Left renal cortex interstitium (tissue), 4 donors: ENCODE measurements at regions not wholly inside any gene's neighbourhood (a gene's known extent, or its start where the extent isn't known, plus 50 kb on each side); places are given as distances from the start of the nearest gene placed in this dataset.
"Not testable (repeated sequence)": the region's sequence is repeated elsewhere in the genome, so short reads cannot be mapped to it uniquely, and the experiment has no call there.

ENCODE experiments used
- DNase-seq, 4 donors: peaks; one replicate each; pipeline ENCODE4 v3.0.0-alpha.2; 2013; ENCODE audit warnings: low read depth in 4 of 4, low spot score in 2 of 4, missing footprints in 1 of 4

DNA sequence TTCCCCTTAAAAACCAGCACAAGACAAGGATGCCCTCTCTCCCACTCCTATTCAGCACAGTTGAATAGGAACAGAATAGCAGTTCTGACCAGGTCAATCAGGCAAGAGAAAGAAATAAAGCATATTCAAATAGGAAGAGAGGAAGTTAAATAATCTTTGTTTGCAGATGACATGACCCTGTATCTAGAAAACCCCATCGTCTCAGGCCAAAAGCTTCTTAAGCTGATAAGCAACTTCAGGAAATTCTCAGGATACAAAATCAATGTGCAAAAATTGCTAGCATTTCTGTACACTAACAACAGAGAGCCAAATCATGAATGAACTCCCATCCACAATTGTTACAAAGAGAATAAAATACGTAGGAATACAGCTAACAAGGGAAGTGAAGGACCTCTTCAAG lies 394.1 kb upstream of the NFIA start:
- not testable (repeated sequence) for DNase-seq

DNA sequence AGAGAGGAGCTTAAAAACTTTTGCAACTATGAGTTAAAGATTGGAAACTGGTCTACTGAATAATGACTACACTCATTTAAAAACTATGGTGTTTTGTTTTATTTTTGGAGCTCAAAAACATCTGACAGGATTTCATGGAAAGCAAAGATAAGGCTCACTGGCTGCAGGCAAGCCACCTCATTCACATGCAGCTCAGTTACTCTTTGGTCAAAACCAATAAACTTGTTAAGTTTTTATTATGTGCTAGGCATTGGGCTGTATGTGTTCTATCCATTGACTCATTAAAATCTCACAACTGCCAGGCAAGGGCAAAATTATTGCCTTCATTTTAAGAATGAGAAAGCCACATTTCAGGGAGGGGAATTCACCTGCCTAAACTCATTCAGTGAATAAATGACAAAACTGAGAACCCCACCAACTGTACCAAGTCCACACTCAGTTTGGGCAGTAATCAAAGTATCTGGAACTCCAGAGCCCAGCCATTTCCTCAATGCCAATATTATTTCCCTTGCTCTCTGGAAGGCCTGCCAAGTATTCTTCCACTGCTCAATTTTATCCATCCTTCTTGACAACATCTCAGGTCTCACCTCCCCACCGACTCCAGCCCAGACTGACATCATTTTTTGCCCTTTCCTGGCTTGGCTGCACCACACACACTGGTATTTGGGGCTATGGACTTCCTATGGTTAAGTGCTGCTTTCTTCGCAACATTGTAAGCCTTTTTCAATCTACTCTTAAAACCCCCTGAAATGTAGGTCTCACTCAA lies 401.1 kb upstream of the NFIA start:
- DNase-seq, result no peak

- DNase-seq, result no peak
Observed at GRCh38 chr1:60679524-60680375, 402.6 kb upstream of the NFIA start.

GRCh38 chr1:60678802-60679201 lies 403.6 kb upstream of the NFIA start:
- no peak for DNase-seq

- DNase-seq, result no peak
Observed at GRCh38 chr1:60678391-60678790, 404.0 kb upstream of the NFIA start.

- DNase-seq, result no peak
Observed at GRCh38 chr1:60672449-60672848, 409.9 kb upstream of the NFIA start.

- DNase-seq, result peak in 1 of 4 donors; percentile 15
Observed at GRCh38 chr1:60670302-60670701, 412.1 kb upstream of the NFIA start.

DNA sequence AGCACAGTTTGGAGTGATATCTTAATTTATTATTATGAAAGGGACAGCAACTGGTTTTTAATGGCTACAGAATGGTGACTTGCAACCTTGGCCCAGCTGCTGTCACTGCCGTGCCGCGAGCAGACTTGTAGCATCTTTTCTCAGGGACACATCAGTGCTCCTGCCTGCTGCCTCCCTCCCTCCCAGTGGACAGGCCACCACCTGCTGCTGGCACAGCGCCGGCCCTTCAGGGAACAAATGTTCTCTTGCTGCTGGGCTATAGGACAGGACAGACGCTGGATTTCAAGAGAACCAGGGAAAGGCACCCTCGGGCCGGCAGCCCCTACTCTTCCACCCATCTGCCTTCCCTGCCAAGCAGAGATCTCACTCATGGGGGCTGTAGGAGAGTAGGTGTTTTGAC lies 413.8 kb upstream of the NFIA start:
- DNase-seq, result no peak

DNA sequence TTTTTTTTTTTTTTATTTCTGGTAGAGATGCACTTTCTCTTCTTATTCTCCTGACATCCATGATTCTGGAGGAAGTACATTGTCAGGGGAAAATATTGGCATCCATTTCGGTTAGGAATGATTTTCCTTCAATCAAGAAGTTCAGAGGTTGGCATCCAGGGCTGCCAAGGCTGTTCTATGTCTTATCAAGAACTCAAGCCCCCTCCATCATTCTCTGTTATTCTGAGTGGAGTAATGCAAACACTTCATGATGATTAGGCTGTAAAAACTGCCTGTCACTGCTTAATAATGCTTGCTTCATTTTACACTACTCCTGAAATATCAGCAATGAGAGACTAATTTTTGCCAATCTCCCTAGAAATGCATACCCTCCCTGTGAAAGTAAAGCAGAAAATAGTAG lies 417.1 kb upstream of the NFIA start:
- DNase-seq, result no peak

GRCh38 chr1:60664086-60664625 lies 418.2 kb upstream of the NFIA start:
- DNase-seq, result no peak

DNA sequence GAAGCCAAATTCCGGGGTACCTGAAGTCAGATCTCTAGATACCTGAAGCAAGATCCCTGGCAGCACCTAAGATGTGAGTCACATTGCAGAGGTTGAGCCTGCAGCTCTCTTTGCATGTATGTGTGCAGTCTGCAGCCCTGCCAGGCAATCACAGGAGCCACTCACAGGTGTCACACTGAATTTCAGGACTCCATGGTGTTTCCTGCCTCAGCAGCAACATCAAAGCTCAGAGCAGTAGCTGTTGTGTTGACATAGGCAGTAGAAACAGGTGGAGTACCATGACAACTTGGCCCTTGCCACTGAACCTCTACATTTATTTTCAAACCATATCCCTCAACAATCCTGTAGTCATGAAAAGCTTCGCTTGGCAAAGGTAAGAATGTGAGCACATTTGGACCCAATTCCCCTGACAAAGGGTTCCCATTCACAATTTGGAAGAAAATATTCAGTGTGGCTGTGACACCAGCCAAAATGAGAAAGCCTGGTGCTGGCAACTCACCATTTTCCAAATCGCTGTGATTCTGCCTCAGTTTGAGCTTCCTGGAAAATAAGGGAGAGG lies 419.8 kb upstream of the NFIA start:
- no peak for DNase-seq

DNA sequence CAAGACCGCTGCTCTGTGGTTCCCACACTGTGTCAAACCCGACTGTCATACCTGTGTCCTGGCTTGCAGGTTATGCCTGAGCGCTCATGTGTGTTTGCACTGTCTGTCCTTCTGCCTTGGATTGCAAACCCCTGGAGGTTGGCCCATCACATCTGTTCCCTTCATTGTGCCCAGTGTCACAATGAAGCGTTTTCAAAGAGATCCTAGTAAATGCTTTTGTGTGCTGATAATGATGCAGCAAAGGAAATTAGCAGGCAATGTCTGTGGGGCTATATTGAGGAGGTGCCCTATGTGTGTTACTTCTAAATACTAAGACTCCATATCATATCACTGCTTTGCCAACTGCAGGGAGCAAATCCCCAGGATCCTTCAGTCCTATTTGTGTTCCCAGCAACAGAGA lies 424.4 kb upstream of the NFIA start:
- no peak for DNase-seq

DNA sequence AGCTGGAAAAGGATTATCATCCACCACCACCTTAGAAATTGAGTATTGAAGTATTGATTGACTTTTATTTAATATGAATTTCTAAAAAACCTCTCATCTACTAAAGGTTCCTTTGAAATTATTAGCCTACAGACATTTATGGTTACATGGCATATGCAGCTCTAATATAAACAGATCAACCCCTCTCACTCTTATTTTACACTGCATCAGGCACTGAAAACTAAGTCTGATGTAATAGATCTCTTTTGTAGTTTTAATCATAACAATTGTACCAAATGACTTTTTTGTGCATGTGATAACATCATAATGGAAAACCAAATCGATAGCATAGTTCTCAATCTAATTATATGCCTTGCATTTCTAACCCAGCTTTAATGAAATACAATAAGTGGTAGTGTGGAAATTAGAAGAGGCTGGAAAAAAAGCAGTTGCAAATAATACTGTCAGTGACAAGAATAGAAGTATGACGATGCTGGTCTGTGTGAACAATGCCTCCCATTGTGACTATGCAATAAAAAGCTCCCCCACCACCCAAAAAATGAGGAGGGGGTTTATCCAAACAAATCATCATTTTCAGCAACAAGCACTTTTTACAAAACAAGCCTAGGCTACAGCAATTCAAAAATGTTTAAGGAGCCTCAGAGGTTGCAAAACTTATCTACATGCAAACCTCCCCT lies 426.5 kb upstream of the NFIA start:
- DNase-seq, result no peak

DNA sequence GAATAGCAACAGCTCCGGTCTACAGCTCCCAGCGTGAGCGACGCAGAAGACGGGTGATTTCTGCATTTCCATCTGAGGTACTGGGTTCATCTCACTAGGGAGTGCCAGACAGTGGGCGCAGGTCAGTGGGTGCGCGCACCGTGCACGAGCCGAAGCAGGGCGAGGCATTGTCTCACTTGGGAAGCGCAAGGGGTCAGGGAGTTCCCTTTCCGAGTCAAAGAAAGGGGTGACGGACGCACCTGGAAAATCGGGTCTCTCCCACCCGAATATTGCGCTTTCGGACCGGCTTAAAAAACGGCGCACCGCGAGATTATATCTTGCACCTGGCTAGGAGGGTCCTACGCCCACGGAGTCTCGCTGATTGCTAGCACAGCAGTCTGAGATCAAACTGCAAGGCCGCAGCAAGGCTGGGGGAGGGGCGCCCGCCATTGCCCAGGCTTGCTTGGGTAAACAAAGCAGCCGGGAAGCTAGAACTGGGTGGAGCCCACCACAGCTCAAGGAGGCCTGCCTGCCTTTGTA lies 442.3 kb upstream of the NFIA start:
- not testable (repeated sequence) for DNase-seq

DNA sequence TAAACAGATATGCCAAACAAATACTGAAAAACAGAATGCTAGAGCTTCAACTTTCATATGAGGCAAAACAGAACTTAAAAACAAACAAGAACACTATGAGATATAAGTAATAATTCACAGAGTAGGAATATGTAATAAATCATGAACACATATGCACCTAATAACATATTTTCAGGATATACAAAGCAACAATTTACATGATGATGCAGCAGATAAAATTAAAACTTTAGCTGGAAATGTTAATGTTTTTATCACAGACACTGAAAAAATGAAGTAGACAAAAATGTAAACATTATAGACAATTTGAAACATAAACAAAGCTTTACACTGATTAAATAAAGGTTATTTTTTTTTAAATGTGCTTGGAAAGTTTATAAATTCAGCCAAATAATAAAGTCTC lies 443.1 kb upstream of the NFIA start:
- no peak for DNase-seq

DNA sequence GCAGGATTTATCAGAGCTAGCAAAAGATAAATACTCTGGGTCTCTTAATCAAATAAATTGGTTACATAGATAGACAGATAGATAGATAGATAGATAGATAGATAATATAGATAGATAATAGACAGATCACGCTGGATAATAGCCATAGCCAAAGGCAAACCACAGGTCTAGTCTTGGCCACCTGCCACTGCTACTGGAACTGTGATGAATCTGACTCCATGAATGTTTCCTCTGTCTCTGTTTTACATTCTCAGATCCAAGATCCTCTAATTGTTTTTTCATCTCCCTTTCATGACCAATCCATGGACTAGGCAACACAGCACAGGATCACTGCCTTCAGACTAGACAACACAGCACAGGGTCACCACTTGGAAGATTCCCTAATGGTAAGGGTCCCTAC lies 444.7 kb upstream of the NFIA start:
- no peak for DNase-seq

GRCh38 chr1:60636946-60637345 lies 445.4 kb upstream of the NFIA start:
- DNase-seq, result no peak

DNA sequence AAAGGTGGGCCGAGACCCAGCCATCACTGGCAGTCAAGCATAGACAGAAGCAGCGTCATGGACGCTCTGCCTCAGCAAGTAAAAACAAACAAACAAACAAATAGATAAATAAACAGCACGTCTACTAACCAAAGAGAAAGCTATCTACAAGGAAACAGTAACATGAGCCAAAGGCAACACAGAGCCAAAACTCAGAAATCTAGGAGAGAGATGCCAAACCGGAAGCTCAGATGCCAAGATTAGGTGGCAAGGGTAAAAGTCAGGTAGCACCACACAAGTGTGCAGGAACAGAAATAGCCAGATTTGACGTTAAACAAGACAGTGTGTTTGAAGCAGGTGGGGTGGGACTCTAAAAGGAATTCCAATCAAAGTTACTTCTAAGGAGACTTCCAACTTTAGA lies 448.3 kb upstream of the NFIA start:
- no peak for DNase-seq

DNA sequence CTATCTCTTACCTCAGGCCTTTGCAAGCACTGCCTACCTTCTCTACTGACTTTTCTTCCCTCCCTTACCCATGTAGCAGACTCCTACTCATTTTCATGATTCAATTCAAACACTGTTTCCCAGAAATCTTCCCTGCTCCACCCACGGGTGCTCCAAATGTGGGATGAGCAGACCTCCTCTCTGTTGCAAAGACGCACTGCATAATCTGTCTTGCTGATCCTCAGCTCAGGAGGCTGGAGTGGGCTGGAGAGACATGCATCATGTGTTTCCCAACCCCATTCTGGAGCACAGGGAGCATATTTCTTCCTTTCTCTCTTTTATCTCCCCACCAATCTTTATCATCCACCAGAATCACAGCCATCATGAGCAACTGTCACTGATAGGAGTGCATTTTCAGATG lies 459.9 kb upstream of the NFIA start:
- no peak for DNase-seq

GRCh38 chr1:60621368-60621851 lies 461.0 kb upstream of the NFIA start:
- peak in 1 of 4 donors; percentile 24 for DNase-seq
